SKM-1 treated with dmso at 0.1 percent for 144 hours (cell line): ENCODE measurements at regions not wholly inside any gene's neighbourhood (a gene's known extent, or its start where the extent isn't known, plus 50 kb on each side); places are given as distances from the start of the nearest gene placed in this dataset.
"Not testable (repeated sequence)": the region's sequence is repeated elsewhere in the genome, so short reads cannot be mapped to it uniquely, and the experiment has no call there.

Source experiments
- DNase-seq: peaks from one replicate; lab custom pipeline; 2025; ENCODE audit not compliant: unreplicated experiment; lab: John Stamatoyannopoulos, UW

DNA sequence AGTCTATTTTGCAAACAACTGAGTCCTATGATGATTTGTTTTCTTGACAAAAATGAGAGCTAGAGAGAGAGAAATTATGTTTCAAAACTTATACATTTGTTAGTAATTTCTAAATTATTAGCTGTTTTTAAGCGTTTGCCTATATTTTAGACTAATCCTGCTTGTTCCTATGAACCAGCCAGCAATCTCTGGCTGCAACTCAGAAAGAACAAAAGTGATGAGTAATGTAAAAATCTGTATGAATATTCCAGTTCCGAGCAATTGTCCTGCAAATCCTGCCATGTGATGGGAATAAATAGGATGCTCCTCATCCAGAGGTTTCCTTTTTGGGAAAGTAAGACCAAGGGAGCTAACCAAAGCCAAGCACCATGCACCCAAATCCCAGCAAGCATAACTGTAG, 228.3 kb upstream of the GBE1 start:
- DNase-seq, result no peak

- no peak for DNase-seq
These were observed 227.8 kb upstream of the GBE1 start for GRCh38 chr3:81989274-81989673.

DNA sequence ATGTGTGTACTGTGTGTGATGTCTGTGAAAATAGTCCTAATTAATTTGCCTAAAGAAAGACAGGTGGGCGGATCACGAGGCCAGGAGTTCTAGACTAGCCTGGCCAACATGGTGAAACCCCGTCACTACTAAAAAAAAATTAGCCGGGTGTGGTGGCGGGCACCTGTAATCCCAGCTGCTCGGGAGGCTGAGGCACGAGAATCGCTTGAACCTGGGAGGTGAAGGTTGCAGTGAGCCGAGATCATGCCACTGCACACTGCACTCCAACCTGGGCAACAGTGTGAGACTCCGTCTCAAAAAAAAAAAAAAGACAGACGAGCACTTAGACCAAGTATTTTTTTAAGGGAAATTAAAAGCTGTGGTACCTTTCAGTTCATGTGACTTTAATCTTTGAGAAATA, 226.0 kb upstream of the GBE1 start:
- not testable (repeated sequence) for DNase-seq

DNA sequence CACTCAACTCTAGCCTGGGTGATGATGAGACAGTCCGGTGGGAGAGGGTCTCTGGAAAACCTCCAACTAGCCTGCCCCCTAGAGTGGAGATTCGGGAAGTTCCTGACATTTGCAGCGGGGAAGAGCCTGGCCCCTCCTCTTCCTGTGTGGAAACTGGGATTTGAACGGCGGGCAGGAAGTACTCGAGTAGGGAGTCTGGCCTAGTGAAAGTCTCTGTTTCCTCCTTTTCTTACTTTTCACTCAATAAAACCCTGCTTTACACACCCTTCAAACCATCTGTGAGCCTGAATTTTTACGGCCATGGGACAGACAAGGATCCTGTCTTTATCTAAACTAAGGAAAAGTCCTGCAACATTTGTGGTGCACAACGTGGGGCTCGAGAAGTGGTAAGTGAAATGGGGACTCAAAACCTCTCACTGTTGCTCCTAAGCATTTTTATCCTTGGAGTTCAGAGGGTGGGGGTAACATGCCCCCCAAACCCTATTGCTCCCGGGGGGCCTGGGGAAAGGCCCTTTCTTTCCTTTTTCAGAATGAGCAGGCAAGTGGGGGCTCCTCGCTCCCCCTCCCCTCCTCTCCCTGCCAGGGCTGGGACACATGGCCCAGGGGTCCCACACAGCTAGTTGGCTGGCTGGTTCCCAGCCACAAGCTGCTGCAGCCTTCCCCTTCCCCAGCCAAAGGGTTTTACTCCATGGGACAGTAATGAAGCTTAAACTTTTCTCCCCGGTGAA, 224.7 kb upstream of the GBE1 start:
- DNase-seq, result no peak

GRCh38 chr3:81983382-81983781, 221.9 kb upstream of the GBE1 start:
- no peak for DNase-seq

GRCh38 chr3:81980596-81981494, 219.4 kb upstream of the GBE1 start:
- DNase-seq, result no peak

GRCh38 chr3:81974751-81975150, 213.3 kb upstream of the GBE1 start:
- no peak for DNase-seq

DNA sequence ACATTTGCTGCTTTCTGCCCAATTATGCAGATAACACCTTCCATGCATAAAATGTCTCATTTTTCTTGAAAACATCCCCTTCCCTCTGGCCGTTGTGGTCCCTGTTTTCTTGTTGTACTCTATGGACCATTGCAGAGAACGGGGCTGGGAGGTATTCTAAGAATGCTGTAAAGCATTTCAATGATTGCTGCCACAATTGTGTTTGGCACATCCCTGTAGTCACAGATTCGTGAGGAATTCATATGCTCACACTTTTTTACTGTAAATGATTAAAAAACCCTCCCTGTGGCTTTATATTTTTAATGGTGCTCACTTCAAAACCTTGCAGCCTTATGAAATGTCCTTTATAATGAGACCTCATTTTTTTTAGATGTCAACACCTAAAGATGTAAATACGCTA, 207.2 kb upstream of the GBE1 start:
- no peak for DNase-seq

- no peak for DNase-seq
These were observed 205.9 kb upstream of the GBE1 start for GRCh38 chr3:81967393-81967792.

GRCh38 chr3:81965696-81966095, 204.3 kb upstream of the GBE1 start:
- DNase-seq, result no peak

DNA sequence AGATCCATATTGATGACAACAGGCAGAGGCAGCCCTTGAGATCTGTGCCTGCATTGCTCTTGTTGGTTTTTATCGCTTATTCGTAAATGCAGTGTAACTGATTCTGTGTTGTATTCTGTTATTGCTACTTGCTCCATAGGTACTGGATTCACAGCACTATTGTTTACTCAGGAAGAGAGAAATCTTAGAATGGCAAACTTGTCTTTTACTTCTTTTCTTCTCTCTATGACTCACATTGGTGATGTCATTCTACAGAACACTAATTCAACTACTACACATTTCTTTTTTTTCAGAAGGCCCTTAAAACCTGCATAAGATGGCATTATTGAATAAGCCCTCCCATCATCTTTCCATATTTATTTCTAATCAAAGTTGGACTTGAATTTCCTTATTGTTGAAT, 201.0 kb upstream of the GBE1 start:
- DNase-seq, result no peak

- no peak for DNase-seq
These were observed 197.7 kb upstream of the GBE1 start for GRCh38 chr3:81958972-81959640.

GRCh38 chr3:81955878-81956277, 194.4 kb upstream of the GBE1 start:
- DNase-seq, result no peak

DNA sequence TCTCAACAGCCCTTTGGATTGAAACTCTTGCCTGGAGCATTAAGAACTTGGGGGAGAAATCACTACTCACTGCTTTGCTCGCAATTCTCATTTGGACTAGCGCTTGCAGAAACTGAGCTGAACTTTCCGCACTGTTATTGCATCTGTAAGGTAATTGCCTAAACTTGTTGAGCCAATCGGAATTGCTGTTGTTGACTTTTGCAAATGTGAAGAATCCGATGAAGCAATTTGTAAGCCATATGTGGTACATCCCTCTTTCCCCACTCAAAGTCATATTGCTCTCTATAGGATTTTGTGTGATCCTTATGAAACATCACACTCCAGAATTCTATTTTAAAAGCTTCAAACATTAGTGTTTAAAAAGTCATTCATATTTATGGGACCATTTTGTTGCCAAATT, 191.7 kb upstream of the GBE1 start:
- no peak for DNase-seq

GRCh38 chr3:81952141-81952540, 190.7 kb upstream of the GBE1 start:
- DNase-seq, result no peak

DNA sequence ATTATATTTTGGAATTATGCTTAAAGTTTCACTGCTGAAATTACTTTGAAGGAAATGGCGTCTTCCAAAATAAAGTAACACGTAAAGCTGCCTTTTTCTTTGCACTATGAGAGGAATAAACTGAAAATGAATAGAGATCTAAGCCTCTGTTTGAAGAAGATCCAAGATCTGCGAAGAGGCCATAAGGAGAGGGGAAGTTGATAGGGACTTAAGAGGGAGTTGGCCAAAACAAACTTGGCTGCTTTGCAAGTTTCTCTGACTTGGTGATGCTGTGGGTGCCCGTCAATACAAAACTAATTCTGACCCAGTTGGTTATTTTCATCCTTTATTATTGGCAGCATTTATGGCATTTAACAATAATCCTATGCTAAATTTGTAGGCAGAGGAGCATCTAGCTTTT, 190.2 kb upstream of the GBE1 start:
- no peak for DNase-seq

- no peak for DNase-seq
These were observed 189.7 kb upstream of the GBE1 start for GRCh38 chr3:81951106-81951505.

DNA sequence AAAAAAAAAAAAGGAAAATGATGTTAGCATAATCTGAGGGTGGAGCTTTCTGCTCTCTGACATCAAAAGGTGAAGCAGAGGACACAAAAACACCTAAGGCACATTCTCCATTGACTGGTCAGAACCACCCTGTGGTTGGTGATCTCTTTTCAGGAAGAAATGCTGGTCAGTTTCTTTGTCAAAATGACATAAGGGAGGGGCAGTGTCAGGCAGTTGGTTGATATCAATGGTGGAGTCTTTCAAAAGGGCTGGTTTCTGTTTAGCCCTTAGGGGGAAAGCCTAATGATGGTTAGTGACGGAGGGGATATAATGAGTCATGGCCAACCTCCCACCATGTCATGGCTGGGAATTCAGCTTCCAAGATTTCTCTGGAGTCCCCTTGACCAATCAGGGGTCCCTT, 185.9 kb upstream of the GBE1 start:
- no peak for DNase-seq

DNA sequence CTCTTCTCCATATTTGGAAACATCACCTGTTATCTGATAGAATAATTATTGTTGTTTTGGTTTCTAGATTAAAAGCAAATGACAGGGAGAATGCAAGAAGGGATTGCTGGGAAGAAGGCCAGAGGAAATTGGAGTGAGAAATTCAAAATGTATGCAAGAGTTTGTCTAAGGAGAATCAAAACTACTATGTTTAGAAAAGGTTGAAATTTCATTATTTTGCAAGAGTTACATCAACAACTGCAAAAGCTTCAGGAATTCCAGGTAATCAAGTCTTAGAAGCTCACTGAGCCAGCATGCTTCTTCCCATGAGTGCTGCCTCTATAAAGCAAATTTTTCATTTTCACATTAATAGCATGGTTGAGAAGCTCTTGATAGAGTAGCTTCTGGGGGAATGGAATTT, 177.2 kb upstream of the GBE1 start:
- no peak for DNase-seq

DNA sequence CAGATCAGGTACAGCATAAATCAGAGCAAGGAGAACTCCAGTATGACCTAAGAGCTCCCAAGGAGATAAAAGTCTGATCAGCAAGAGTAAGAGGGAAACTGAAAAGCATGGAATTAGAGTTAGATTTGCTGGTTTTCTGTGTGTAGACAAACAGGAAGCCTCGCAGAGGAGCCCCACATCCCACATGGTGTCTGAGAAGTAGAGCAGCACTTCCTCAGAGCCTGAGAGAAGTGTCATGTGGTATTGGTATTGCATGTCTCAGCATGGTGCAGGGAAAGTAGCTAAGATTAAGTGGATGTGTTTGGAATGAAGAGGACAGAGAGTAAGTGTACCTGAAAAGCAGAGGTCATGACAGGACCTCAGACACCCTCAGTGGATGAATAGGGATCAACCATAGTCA, 175.4 kb upstream of the GBE1 start:
- no peak for DNase-seq

- DNase-seq, result no peak
These were observed 171.2 kb upstream of the GBE1 start for GRCh38 chr3:81932681-81933080.
